ENCODE measurements at regions not wholly inside any gene's neighbourhood (a gene's known extent, or its start where the extent isn't known, plus 50 kb on each side); places are given as distances from the start of the nearest gene placed in this dataset.

DNA sequence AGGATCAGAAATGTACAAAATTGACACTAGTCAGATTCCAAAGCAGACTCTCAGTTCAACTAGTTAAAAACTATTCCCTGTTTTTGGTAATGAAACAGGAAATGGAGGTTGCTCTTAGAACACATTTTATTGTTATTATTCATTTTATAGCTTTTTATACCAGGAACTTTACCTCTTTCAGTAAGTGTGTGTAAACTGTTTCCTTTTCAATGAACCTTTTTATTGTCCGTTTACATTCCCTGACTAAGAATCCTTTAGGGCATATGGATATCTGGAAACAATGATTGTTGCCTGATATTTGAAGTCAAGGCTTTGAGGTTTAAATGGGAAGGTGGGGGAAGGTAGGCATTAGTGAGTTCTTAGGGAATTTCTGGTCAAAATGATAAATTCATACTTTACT, 1511.4 kb downstream of the ADGRL3 start:
- TF ChIP-seq, protein P1, sequence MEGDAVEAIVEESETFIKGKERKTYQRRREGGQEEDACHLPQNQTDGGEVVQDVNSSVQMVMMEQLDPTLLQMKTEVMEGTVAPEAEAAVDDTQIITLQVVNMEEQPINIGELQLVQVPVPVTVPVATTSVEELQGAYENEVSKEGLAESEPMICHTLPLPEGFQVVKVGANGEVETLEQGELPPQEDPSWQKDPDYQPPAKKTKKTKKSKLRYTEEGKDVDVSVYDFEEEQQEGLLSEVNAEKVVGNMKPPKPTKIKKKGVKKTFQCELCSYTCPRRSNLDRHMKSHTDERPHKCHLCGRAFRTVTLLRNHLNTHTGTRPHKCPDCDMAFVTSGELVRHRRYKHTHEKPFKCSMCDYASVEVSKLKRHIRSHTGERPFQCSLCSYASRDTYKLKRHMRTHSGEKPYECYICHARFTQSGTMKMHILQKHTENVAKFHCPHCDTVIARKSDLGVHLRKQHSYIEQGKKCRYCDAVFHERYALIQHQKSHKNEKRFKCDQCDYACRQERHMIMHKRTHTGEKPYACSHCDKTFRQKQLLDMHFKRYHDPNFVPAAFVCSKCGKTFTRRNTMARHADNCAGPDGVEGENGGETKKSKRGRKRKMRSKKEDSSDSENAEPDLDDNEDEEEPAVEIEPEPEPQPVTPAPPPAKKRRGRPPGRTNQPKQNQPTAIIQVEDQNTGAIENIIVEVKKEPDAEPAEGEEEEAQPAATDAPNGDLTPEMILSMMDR (conservative IDR thresholded peaks at IDR 0.05; ENCODE audit: low read length): no peak
- TF ChIP-seq EZH2phosphoT487 (IDR thresholded peaks at IDR 0.05; ENCODE audit: borderline replicate concordance, low read depth, low read length): no peak

Data from OCI-LY7 (cell line).